GM12872 (cell line): ENCODE measurements at regions not wholly inside any gene's neighbourhood (a gene's known extent, or its start where the extent isn't known, plus 50 kb on each side); places are given as distances from the start of the nearest gene placed in this dataset.

Experiments used
- CTCF ChIP-seq: IDR thresholded peaks from 3 replicates; pipeline ENCODE4 v1.5.1; 2011; ENCODE audit warnings: low read depth, mild to moderate bottlenecking, low read length, moderate library complexity; ENCODE audit not compliant: insufficient read depth

DNA sequence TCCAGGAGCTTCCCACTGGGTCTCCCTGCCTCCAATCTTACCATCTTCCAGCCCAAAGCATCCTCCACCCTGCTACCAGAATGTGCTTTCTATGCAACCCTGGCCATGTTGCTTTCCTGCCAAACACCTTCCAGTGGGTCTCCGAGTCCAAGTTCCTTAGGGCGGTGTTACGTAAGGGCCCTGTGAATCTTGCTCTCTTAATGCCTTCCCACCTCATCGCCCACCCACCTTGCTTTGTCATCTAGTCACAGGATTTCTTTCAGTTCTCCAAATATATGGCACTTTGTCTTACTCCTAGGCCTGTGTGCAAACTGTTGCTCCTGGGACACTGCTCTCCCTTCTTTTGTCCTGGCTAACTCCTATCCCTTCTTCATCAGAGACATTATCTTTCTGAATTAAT is 344.5 kb downstream of the RPS24 start:
- no peak for TF ChIP-seq CTCF

DNA sequence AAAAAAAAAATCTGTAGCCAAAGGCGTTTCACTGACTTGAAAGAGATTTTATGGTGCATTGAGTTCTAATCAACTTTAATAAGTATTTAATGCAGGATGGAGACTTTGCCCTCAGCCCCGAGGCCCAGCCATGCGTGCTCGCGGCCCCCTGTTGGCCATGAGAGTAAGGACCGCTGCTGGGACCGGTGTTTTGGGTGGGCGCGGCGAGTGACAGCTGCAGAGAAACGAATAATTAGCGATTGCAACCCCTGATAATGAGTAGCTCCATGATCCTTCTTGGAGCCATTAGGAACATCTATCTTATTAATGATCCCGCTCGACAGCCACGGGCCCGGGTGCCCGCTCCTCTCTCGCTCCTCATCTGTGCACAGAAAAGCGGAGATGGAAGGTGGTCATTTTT is 347.4 kb downstream of the RPS24 start:
- TF ChIP-seq CTCF: peak; percentile 25; the same call in 2 of the 3 replicates

DNA sequence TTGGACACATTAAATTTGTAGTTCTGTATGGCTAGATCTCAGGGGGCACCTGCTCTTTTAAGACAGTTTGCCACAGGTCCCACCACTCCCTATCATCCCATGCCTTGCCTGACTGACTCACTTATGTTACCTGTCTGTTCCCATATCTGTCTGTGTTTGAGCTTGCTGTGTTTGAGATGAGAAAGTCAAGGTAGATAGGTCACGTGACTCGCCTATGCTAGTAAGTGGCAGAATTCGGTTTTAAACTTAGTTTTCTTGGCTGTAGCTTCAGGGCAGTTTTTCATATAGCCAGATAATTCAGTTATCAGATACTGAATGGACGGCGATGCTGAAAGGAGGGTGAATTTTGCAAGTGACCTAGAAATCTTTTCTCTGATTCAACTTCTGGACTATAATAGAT is 348.4 kb downstream of the RPS24 start:
- no peak for TF ChIP-seq CTCF

DNA sequence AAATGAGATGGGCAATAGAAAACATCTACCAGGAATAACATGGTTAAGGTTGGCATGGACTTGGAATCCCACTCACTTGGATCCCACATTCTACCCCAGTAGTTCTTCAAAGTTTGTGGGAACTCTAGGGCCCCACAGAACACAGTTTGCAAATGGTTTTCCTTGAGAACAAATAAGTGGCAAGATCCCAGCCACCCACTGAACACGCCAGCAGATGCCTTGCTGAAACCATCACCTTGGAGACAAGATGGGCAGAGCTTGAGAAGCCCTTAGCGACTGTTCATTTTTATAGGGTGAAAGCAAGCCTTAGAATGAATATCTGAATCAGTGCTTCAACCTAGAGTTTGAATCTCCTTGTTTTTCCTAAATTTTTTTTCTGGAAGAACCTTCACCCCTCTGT is 349.1 kb downstream of the RPS24 start:
- TF ChIP-seq CTCF: no peak

GRCh38 chr10:78383378-78384048 is 349.9 kb downstream of the RPS24 start:
- TF ChIP-seq CTCF: no peak

DNA sequence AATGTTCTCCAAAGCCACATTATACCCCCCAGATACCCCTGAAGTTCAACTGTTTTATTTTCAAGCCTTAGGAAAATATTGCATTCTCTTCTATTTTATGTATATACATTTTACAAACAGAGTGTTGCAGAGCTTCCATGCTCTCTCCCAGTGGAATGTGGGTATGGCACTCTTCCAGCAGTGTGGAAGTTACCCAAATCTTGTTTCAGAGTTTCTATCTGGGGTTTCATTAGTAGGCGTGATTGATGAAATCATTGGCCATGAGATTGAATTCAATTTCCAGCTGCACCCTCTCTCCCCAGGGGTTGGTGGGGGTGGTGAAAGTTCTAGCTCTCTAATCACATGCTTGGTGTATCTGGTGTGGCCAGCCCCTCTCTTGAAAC is 350.4 kb downstream of the RPS24 start:
- TF ChIP-seq CTCF: no peak

- no peak for TF ChIP-seq CTCF
Measured at GRCh38 chr10:78385599-78385998, 351.9 kb downstream of the RPS24 start.
